ENCODE measurements at regions not wholly inside any gene's neighbourhood (a gene's known extent, or its start where the extent isn't known, plus 50 kb on each side); places are given as distances from the start of the nearest gene placed in this dataset.

DNA sequence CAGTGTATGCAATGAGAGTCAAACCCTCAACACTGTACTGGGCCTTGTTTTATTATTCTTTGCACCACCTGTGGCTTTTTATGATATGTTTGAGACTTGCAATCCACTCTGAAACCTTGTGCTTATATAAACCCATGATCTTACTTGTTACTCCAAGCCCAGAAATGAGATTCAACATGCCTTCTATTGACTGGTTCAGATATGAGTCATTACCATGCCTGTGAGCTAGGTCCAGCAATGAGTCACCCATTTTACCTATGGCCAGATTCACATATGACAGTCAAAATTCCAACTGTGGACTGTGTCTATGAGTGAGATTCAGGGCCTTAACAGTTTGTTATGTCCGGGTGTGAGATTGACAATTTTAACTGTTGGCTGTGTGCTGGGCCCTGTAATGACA, 1846.1 kb downstream of the TP53TG3F start:
- TF ChIP-seq, protein P1, sequence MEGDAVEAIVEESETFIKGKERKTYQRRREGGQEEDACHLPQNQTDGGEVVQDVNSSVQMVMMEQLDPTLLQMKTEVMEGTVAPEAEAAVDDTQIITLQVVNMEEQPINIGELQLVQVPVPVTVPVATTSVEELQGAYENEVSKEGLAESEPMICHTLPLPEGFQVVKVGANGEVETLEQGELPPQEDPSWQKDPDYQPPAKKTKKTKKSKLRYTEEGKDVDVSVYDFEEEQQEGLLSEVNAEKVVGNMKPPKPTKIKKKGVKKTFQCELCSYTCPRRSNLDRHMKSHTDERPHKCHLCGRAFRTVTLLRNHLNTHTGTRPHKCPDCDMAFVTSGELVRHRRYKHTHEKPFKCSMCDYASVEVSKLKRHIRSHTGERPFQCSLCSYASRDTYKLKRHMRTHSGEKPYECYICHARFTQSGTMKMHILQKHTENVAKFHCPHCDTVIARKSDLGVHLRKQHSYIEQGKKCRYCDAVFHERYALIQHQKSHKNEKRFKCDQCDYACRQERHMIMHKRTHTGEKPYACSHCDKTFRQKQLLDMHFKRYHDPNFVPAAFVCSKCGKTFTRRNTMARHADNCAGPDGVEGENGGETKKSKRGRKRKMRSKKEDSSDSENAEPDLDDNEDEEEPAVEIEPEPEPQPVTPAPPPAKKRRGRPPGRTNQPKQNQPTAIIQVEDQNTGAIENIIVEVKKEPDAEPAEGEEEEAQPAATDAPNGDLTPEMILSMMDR (conservative IDR thresholded peaks at IDR 0.05; ENCODE audit: low read depth, low read length): no peak
- TF ChIP-seq EZH2 (IDR thresholded peaks at IDR 0.05; ENCODE audit: low read length, unreplicated experiment): no peak

All from PC-3 (cell line).